Lung (tissue), 11 donors: ENCODE measurements at regions not wholly inside any gene's neighbourhood (a gene's known extent, or its start where the extent isn't known, plus 50 kb on each side); places are given as distances from the start of the nearest gene placed in this dataset.

ENCODE experiments used
- ATAC-seq: fragments of 200-7000 bp; cut with Tn5 transposase; one replicate; pipeline ENCODE4 v1.9.1; 2020; ENCODE audit warnings: moderate number of reproducible peaks; ENCODE audit not compliant: insufficient read depth, low FRiP score
- DNase-seq, 3 donors: peaks; one replicate each; pipeline ENCODE4 v3.0.0-alpha.2; 2013 to 2017
- H3K27ac ChIP-seq, 2 donors: one replicate each; pipeline ENCODE4 v1.5.1; 2013; ENCODE audit warnings: mild to moderate bottlenecking in 2 of 2, moderate library complexity in 2 of 2, control low read depth in 1 of 2, inconsistent platforms in 1 of 2, low read depth in 1 of 2, low read length in 1 of 2
- H3K27me3 ChIP-seq, 3 donors: one replicate each; pipeline ENCODE4 v1.5.1; 2013; ENCODE audit warnings: low read length in 2 of 3; ENCODE audit not compliant: control insufficient read depth in 3 of 3, insufficient read depth in 3 of 3
- H3K36me3 ChIP-seq, 4 donors: one replicate each; pipeline ENCODE4 v1.5.1; 2013; ENCODE audit warnings: low read length in 4 of 4, mild to moderate bottlenecking in 1 of 4, moderate library complexity in 1 of 4; ENCODE audit not compliant: control insufficient read depth in 4 of 4, insufficient read depth in 4 of 4
- H3K4me1 ChIP-seq, 5 donors: one replicate each; pipeline ENCODE4 v1.5.1; 2013; ENCODE audit warnings: low read length in 5 of 5, mild to moderate bottlenecking in 2 of 5, moderate library complexity in 1 of 5; ENCODE audit not compliant: control insufficient read depth in 5 of 5, insufficient read depth in 5 of 5
- H3K4me3 ChIP-seq: one replicate; pipeline ENCODE4 v1.5.1; 2013; ENCODE audit warnings: mild to moderate bottlenecking, control low read depth, moderate library complexity
- H3K9ac ChIP-seq, 2 donors: one replicate each; pipeline ENCODE4 v1.5.1; 2013; ENCODE audit warnings: low read length in 2 of 2, control low read depth in 1 of 2; ENCODE audit not compliant: insufficient read depth in 1 of 2
- H3K9me3 ChIP-seq, 4 donors: one replicate each; pipeline ENCODE4 v1.5.1; 2013; ENCODE audit warnings: low read length in 3 of 4, mild to moderate bottlenecking in 1 of 4, moderate library complexity in 1 of 4; ENCODE audit not compliant: control insufficient read depth in 4 of 4, insufficient read depth in 3 of 4
- WGBS, 2 donors: extraction: QIAGEN DNeasy Blood & Tissue Kit; methylation state at CpG; one replicate each; pipeline ENCODE4 v1.1.7; 2013; 5-methylcytosine and 5-hydroxymethylcytosine counted together
- TF ChIP-seq, protein P1 (sequence below): IDR thresholded peaks from 2 replicates; pipeline ENCODE4 v1.5.1; 2012; ENCODE audit warnings: mild to moderate bottlenecking; ENCODE audit errors: control extremely low read depth, extremely low read depth
- donor health status: control.
- donor health status: control.
- donor health status: Bipolar disorder and iron deficiency.
- donor health status: healthy.
- donor health status: DM: yes; HTN: yes; CAD: no.

DNA sequence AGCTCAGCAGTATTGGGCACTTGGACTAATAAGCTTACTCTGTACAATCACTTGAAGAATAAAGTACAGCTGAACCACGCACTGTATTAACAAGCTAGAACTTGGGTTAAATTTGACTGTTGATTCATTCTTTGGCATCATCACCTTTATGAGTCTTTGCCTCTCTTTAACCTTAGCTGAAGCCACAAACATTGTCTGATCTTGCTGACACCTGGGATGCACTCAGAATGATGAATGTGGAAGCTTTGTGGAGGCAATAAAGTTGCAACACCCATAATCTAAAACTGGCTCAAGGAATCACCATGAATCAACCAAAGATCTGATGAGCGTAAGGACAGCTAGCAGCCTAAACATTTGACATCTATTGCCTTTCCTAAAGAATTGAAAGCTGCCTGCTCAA, 590.6 kb upstream of the SOX9 start:
- ATAC-seq: no peak
- H3K4me3 ChIP-seq: no peak overlapping the region
- H3K9me3 ChIP-seq: no peaks in the 10 kb centered on the region
- DNase-seq: no peak
- no peaks in the 10 kb centered on the region for H3K27me3 ChIP-seq
- TF ChIP-seq, protein P1, sequence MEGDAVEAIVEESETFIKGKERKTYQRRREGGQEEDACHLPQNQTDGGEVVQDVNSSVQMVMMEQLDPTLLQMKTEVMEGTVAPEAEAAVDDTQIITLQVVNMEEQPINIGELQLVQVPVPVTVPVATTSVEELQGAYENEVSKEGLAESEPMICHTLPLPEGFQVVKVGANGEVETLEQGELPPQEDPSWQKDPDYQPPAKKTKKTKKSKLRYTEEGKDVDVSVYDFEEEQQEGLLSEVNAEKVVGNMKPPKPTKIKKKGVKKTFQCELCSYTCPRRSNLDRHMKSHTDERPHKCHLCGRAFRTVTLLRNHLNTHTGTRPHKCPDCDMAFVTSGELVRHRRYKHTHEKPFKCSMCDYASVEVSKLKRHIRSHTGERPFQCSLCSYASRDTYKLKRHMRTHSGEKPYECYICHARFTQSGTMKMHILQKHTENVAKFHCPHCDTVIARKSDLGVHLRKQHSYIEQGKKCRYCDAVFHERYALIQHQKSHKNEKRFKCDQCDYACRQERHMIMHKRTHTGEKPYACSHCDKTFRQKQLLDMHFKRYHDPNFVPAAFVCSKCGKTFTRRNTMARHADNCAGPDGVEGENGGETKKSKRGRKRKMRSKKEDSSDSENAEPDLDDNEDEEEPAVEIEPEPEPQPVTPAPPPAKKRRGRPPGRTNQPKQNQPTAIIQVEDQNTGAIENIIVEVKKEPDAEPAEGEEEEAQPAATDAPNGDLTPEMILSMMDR: no peak
- no peak overlapping the region for H3K27ac ChIP-seq
- peaks cover 0 to 4% (median 0%) of the 10 kb centered on the region in 5 donors for H3K4me1 ChIP-seq
- H3K36me3 ChIP-seq: no peaks in the 10 kb centered on the region
- no peak overlapping the region for H3K9ac ChIP-seq
- 61 to 83% methylated on average over 2 of the region's 2 CpGs for WGBS, 2 donors

DNA sequence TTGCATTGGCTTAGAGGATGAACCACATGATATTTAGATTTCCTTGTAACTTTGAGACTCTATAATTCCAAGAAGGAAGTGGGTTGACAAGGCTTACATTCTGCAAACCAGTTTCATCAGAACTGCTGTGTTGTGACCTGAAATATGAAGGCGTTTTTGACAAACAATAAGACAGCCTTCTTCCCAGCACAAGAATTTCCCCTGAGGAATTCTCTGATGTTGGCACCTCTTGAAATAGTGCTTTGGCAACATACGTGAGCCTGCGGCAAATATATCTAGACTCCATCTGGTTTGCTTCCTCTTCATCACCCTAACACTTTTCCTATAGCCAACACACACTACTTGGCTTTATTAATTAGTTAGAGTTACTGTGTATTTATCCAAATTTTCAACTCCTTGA, 585.5 kb upstream of the SOX9 start:
- DNase-seq (peak; percentile 25 to 71 (median 66)), ATAC-seq (no peak)
- TF ChIP-seq, protein P1: no peak
- Histone ChIP-seq H3K36me3 (no peaks in the 10 kb centered on the region), H3K27ac (no peak overlapping the region), H3K9ac (no peak overlapping the region), H3K4me1 (peaks cover 0 to 12% (median 0%) of the 10 kb centered on the region in 5 donors), H3K9me3 (no peaks in the 10 kb centered on the region), H3K4me3 (no peak overlapping the region), H3K27me3 (no peaks in the 10 kb centered on the region)
- 74% methylated on average over 3 of the region's 3 CpGs for WGBS, 2 donors

- 44 to 66% methylated on average over 2 of the region's 2 CpGs for WGBS, 2 donors
- H3K4me3 ChIP-seq: no peak overlapping the region
Observed at GRCh38 chr17:71546419-71546818, 574.4 kb upstream of the SOX9 start.

GRCh38 chr17:71547904-71548303, 572.9 kb upstream of the SOX9 start:
- TF ChIP-seq, protein P1: no peak
- Histone ChIP-seq H3K9me3 (no peaks in the 10 kb centered on the region), H3K27ac (no peak overlapping the region), H3K4me1 (no peaks in the 10 kb centered on the region), H3K4me3 (no peak overlapping the region), H3K9ac (no peak overlapping the region), H3K27me3 (no peaks in the 10 kb centered on the region), H3K36me3 (no peaks in the 10 kb centered on the region)
- ATAC-seq: no peak
- DNase-seq: no peak

More at GRCh38 chr17:71546419-71546818, 574.4 kb upstream of the SOX9 start:
- no peak overlapping the region for H3K9ac ChIP-seq
- no peaks in the 10 kb centered on the region for H3K36me3 ChIP-seq
- H3K9me3 ChIP-seq: no peaks in the 10 kb centered on the region
- no peaks in the 10 kb centered on the region for H3K27me3 ChIP-seq
- no peak for ATAC-seq
- no peak overlapping the region for H3K27ac ChIP-seq
- no peak for DNase-seq
- TF ChIP-seq, protein P1: no peak
- H3K4me1 ChIP-seq: no peaks in the 10 kb centered on the region
